K562 (cell line): ENCODE measurements at regions not wholly inside any gene's neighbourhood (a gene's known extent, or its start where the extent isn't known, plus 50 kb on each side); places are given as distances from the start of the nearest gene placed in this dataset.

Experiments
- ATAC-seq: fragments of 200-7000 bp; cut with Tn5 transposase; 3 replicates; pipeline ENCODE4 v1.9.1; 2020; ENCODE audit warnings: moderate library complexity
- BruUV-seq: library from RNA; stranded (reverse); fragments of 400-500 nt; replicated peaks from 2 replicates; lab custom pipeline; 2021; lab: Mats Ljungman, UMichigan
- CTCF ChIA-PET: fragments of 300-600 bp; formaldehyde crosslinking; extraction: SDS; loops from one replicate; lab custom pipeline; 2021; ENCODE audit warnings: low intra/inter-chr PET ratio; lab: Yijun Ruan, JAX
- POLR2A ChIA-PET: fragments of 300-600, 350-650 bp; sonication (Branson Sonifier 250); formaldehyde crosslinking; extraction: SDS; loops from one replicate; lab custom pipeline; 2021; ENCODE audit warnings: antibody characterized with exemption, inconsistent platforms; lab: Yijun Ruan, JAX
- DNase-seq, 4 experiments: peaks; one replicate each; pipeline versions ENCODE4 v3.0.0 to v3.0.0-alpha.2; 2011 to 2018; ENCODE audit warnings: low spot score in 3 of 4, mixed read lengths in 3 of 4; ENCODE audit errors: extremely low read depth in 1 of 4
- FAIRE-seq: peaks from 2 replicates; lab custom pipeline; 2011; peaks lifted over from hg19 to GRCh38; lab: Jason Lieb, UNC
- H2AFZ ChIP-seq: 2 replicates; pipeline ENCODE4 v1.6.0; 2011; ENCODE audit warnings: low read depth, low read length, control low read depth, inconsistent platforms
- H3K27ac ChIP-seq: fragments of 200-600 bp; 3 replicates; pipeline ENCODE4 v1.8.0; 2011; ENCODE audit warnings: low read depth, mild to moderate bottlenecking, control low read depth, inconsistent platforms, low read length, moderate library complexity, mixed read lengths; ENCODE audit errors: extremely low read depth
- H3K27me3 ChIP-seq, 2 experiments: fragments of 300-600 bp in 1 of 2; 2 replicates in 1 of 2; 3 replicates in 1 of 2; pipeline versions ENCODE4 v1.6.0 to v1.8.0; 2011; ENCODE audit warnings: inconsistent platforms in 2 of 2, low read length in 2 of 2, mild to moderate bottlenecking in 1 of 2, mixed read lengths in 1 of 2, moderate library complexity in 1 of 2; ENCODE audit not compliant: control insufficient read depth in 2 of 2, insufficient read depth in 2 of 2
- H3K36me3 ChIP-seq: fragments of 300-600 bp; 3 replicates; pipeline ENCODE4 v1.8.0; 2011; ENCODE audit warnings: mild to moderate bottlenecking, low read length, inconsistent platforms; ENCODE audit not compliant: control insufficient read depth, insufficient read depth
- H3K4me1 ChIP-seq, 2 experiments: fragments of 200-600 bp in 1 of 2; replicated peaks in 1 of 2; 2 replicates in 1 of 2; 3 replicates in 1 of 2; pipeline versions ENCODE4 v1.5.1 to v1.8.0; 2011; ENCODE audit warnings: inconsistent platforms in 2 of 2, low read length in 2 of 2, mild to moderate bottlenecking in 1 of 2, mixed read lengths in 1 of 2, moderate library complexity in 1 of 2; ENCODE audit not compliant: control insufficient read depth in 2 of 2, insufficient read depth in 2 of 2
- H3K4me2 ChIP-seq: 2 replicates; pipeline ENCODE4 v1.6.1; 2011; ENCODE audit warnings: low read length, control low read depth, inconsistent platforms, mixed read lengths; ENCODE audit not compliant: insufficient read depth
- H3K4me3 ChIP-seq: fragments of 200-600 bp; sonication (generic), shearing (Covaris generic); 2 replicates; pipeline ENCODE4 v1.5.1; 2016; ENCODE audit warnings: control low read depth, inconsistent platforms
- H3K79me2 ChIP-seq: fragments of 200-600 bp; 3 replicates; pipeline ENCODE4 v1.8.0; 2011; ENCODE audit warnings: low read length, inconsistent platforms; ENCODE audit not compliant: control insufficient read depth, insufficient read depth
- H3K9ac ChIP-seq, 2 experiments: 2 replicates each; pipeline versions ENCODE4 v1.6.0 to v1.6.1; 2011; ENCODE audit warnings: low read depth in 2 of 2, low read length in 2 of 2, control low read depth in 1 of 2, inconsistent platforms in 1 of 2, mild to moderate bottlenecking in 1 of 2, mixed read lengths in 1 of 2; ENCODE audit not compliant: insufficient read depth in 1 of 2
- H3K9me1 ChIP-seq: one replicate; pipeline ENCODE4 v1.6.0; 2011; ENCODE audit warnings: inconsistent platforms, mild to moderate bottlenecking, low read length, moderate library complexity; ENCODE audit not compliant: control insufficient read depth, insufficient read depth
- H3K9me3 ChIP-seq: replicated peaks from 2 replicates; pipeline ENCODE4 v1.5.1; 2011; ENCODE audit warnings: low read depth, low read length, inconsistent platforms; ENCODE audit not compliant: control insufficient read depth, insufficient read depth
- H4K20me1 ChIP-seq: replicated peaks from 2 replicates; pipeline ENCODE4 v1.6.1; 2011; ENCODE audit warnings: low read length, inconsistent platforms, mixed read lengths; ENCODE audit not compliant: control insufficient read depth, insufficient read depth
- BRF1 ChIP-seq: IDR thresholded peaks from 3 replicates; pipeline ENCODE4 v1.6.1; 2011; ENCODE audit warnings: borderline replicate concordance, mild to moderate bottlenecking; ENCODE audit not compliant: insufficient read length; ENCODE audit errors: extremely low read depth
- ETV1 ChIP-seq: fragments of 450-650 bp; conservative IDR thresholded peaks from 2 replicates; pipeline ENCODE4 v1.6.1; 2016; ENCODE audit warnings: missing genetic modification characterization, control low read depth, low read depth, missing compliant biosample characterization
- HIVEP1 ChIP-seq: fragments of 250-450 bp; sonication (Bioruptor Pico); IDR thresholded peaks from 2 replicates; pipeline ENCODE4 v1.4.0; 2020; ENCODE audit warnings: mild to moderate bottlenecking
- RAD21 ChIP-seq, 2 experiments: fragments of 250-450 bp in 1 of 2; fragments of 450-650 bp in 1 of 2; sonication (Bioruptor Pico) in 1 of 2; formaldehyde crosslinking in 1 of 2; IDR thresholded peaks in 1 of 2; conservative IDR thresholded peaks in 1 of 2; 2 replicates each; pipeline versions ENCODE4 v1.4.0 to v1.8.0; 2020 to 2022; ENCODE audit warnings: mild to moderate bottlenecking in 2 of 2, moderate library complexity in 1 of 2
- SRSF1 ChIP-seq: fragments of 200-400 bp; formaldehyde crosslinking; IDR thresholded peaks from 2 replicates; pipeline ENCODE4 v1.6.1; 2017; ENCODE audit warnings: mild to moderate bottlenecking, low read depth, low read length, moderate library complexity
- VEZF1 ChIP-seq: fragments of 200-800 bp; sonication (Bioruptor generic); IDR thresholded peaks from 2 replicates; pipeline ENCODE4 v1.6.1; 2017; ENCODE audit warnings: missing genetic modification characterization, missing compliant biosample characterization
- WGBS: fragments of 100-300 bp; shearing (Covaris generic); methylation state at CpG from one replicate; pipeline ENCODE4 v1.1.6; 2016; ENCODE audit warnings: low coverage, mixed read lengths; ENCODE audit not compliant: insufficient coverage; ENCODE audit errors: missing lambda C conversion rate; 5-methylcytosine and 5-hydroxymethylcytosine counted together
- in situ Hi-C: fragments of 300-500 bp; cut with MboI; formaldehyde crosslinking; loops from 4 replicates; pipeline ENCODE4 v1.15.0; 2018; ENCODE audit warnings: inconsistent platforms, mixed read lengths
- intact Hi-C: fragments of 100-400 bp; cut with micrococcal nuclease; formaldehyde crosslinking; loops from 2 replicates; pipeline ENCODE4 v1.14.2; 2022

- no peak for TF ChIP-seq VEZF1 (CRISPR knock-in tag)
- TF ChIP-seq BRF1, result no peak
- TF ChIP-seq RAD21 (CRISPR knock-in tag; conservative IDR thresholded peaks at IDR 0.05 in 1 of 2, IDR thresholded peaks at IDR 0.05 in 1 of 2), result no peak
- TF ChIP-seq HIVEP1, result no peak
- no peak for TF ChIP-seq SRSF1
These were observed 90.0 kb downstream of the GPR88 start (continued) for GRCh38 chr1:100627936-100628335.

GRCh38 chr1:100628631-100629081, 90.7 kb downstream of the GPR88 start:
- H3K9me1 ChIP-seq, result no peaks in the 10 kb centered on the region
- H3K79me2 ChIP-seq, result no peaks in the 10 kb centered on the region
- POLR2A ChIA-PET, result no interaction called here
- intact Hi-C loops, result no loop called here
- no peak for TF ChIP-seq ETV1 (tag)
- no peak overlapping the region for H3K9ac ChIP-seq
- CTCF ChIA-PET, result no interaction called here
- FAIRE-seq (no peak), ATAC-seq (no peak), DNase-seq (no peak)
- no peaks in the 10 kb centered on the region for H3K4me1 ChIP-seq
- no peaks in the 10 kb centered on the region for H3K36me3 ChIP-seq
- no peak overlapping the region for H2AFZ ChIP-seq
- no peaks in the 10 kb centered on the region; a peak in 1 of 5 replicates for H3K27me3 ChIP-seq
- no peaks in the 10 kb centered on the region for H4K20me1 ChIP-seq
- H3K4me2 ChIP-seq, result no peak overlapping the region
- H3K4me3 ChIP-seq, result no peak overlapping the region
- no peak overlapping the region for H3K27ac ChIP-seq
- in situ Hi-C loops, result no loop called here
- BruUV-seq, result no TSS peak
- 0% methylated on average over 4 of the region's 4 CpGs for WGBS
- no peaks in the 10 kb centered on the region for H3K9me3 ChIP-seq
